Sigmoid colon (tissue), 4 donors: ENCODE measurements at regions not wholly inside any gene's neighbourhood (a gene's known extent, or its start where the extent isn't known, plus 50 kb on each side); places are given as distances from the start of the nearest gene placed in this dataset.

ENCODE experiments used
- EP300 ChIP-seq, 4 donors: sonication (generic); formaldehyde crosslinking; IDR thresholded peaks; one replicate each; pipeline ENCODE4 v1.6.1; 2017; ENCODE audit warnings: antibody characterized with exemption in 4 of 4
- POLR2A ChIP-seq, 2 donors: fragments of 450-650 bp; IDR thresholded peaks; one replicate each; pipeline ENCODE4 v1.6.1; 2016; ENCODE audit warnings: antibody characterized with exemption in 2 of 2, mild to moderate bottlenecking in 2 of 2, moderate library complexity in 2 of 2
- TF ChIP-seq, protein P1 (sequence below), 4 experiments: fragments of 450-650 bp in 3 of 4; fragments of 200-600 bp in 1 of 4; IDR thresholded peaks; one replicate each; pipeline ENCODE4 v1.5.1; 2016 to 2019; ENCODE audit warnings: antibody characterized with exemption in 4 of 4, mild to moderate bottlenecking in 3 of 4, moderate library complexity in 2 of 4

DNA sequence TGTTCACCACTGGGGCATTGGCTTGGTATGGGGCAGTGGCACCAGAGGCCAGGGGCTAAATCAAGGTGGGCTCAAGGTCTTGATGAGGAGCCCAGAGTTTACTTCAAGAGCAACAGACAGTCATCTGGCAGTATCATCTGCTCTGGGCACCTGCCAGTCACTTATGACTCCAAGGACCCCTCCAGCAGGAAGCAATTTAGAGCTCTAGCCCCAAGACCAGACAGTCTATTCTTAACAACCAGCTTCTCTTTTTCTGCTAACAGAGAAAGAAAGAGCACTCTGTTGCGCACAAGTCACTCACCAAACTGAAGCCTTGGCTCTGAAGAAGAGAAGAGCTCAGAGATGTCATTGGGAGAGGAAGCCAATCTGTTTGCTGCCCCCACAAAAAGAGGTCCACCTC, 309.2 kb downstream of the HS3ST1 start:
- TF ChIP-seq, protein P1, sequence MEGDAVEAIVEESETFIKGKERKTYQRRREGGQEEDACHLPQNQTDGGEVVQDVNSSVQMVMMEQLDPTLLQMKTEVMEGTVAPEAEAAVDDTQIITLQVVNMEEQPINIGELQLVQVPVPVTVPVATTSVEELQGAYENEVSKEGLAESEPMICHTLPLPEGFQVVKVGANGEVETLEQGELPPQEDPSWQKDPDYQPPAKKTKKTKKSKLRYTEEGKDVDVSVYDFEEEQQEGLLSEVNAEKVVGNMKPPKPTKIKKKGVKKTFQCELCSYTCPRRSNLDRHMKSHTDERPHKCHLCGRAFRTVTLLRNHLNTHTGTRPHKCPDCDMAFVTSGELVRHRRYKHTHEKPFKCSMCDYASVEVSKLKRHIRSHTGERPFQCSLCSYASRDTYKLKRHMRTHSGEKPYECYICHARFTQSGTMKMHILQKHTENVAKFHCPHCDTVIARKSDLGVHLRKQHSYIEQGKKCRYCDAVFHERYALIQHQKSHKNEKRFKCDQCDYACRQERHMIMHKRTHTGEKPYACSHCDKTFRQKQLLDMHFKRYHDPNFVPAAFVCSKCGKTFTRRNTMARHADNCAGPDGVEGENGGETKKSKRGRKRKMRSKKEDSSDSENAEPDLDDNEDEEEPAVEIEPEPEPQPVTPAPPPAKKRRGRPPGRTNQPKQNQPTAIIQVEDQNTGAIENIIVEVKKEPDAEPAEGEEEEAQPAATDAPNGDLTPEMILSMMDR (IDR thresholded peaks at IDR 0.05): no peak
- no peak for TF ChIP-seq EP300 (IDR thresholded peaks at IDR 0.05)
- TF ChIP-seq POLR2A (IDR thresholded peaks at IDR 0.05): no peak
